Activated T-cell treated with anti-CD3 and anti-CD28 coated beads for 48 hours (primary cell): ENCODE measurements at regions not wholly inside any gene's neighbourhood (a gene's known extent, or its start where the extent isn't known, plus 50 kb on each side); places are given as distances from the start of the nearest gene placed in this dataset.
A peak's percentile ranks its signal among the peaks of the same experiment; 100 is the strongest.

Experiments used
- DNase-seq: peaks from one replicate; pipeline ENCODE4 v3.0.0-alpha.2; 2020; ENCODE audit warnings: low read depth

DNA sequence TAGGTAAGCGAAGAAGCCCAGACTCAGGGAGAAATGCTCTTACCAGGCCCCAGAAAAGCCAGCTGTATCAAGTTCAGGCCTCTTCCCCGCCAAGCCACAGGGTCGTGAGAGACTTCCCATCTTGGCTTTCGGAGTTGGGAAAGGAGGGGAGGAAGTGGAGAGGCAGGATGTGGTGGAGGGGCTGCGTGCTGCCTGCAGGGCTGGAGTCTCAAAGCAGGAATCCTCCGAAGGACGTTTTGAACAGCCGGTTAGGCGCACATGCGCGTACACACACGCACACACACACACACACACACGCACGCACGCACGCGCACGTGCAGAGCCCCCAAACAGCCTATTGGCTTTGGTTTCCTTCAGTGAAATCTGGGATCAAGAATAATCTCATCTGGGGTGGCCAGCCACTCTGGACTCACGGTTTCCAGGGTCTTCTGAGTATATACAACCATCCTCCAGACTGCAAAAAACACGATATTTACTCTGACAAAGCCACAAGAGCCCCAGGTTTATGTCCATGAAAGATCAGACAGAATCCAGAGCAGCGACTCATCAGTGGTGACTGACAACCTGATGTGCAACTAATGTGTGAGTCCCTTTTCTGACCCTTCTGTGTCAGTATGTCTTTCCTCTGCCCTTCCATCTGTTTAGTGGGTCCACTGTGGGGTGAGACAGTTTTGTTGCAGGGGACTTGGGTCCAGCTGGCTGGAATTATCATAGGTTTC is 115.0 kb upstream of the ZNF438 start:
- DNase-seq, result peak; percentile 21

DNA sequence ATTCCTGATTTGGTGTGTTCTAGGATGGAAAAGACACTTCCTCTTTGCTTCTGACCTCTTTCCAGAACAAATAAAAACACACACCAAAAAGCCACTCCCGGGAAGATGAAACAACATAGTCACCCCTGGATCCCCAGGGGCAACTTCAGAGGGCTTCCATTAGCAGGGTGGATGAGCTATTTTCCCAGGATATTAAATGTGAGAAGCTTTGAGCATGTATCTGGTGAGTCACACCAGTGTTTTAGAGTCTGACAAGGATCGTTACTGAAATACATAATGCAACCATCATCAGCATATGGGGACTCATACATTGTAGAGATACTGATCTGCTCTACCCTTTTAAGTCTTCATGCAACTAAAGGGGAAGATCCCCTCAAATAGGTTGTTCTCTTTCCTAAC is 115.5 kb upstream of the ZNF438 start:
- DNase-seq, result no peak

- no peak for DNase-seq
Measured at GRCh38 chr10:31148951-31149350, 117.3 kb upstream of the ZNF438 start.

DNA sequence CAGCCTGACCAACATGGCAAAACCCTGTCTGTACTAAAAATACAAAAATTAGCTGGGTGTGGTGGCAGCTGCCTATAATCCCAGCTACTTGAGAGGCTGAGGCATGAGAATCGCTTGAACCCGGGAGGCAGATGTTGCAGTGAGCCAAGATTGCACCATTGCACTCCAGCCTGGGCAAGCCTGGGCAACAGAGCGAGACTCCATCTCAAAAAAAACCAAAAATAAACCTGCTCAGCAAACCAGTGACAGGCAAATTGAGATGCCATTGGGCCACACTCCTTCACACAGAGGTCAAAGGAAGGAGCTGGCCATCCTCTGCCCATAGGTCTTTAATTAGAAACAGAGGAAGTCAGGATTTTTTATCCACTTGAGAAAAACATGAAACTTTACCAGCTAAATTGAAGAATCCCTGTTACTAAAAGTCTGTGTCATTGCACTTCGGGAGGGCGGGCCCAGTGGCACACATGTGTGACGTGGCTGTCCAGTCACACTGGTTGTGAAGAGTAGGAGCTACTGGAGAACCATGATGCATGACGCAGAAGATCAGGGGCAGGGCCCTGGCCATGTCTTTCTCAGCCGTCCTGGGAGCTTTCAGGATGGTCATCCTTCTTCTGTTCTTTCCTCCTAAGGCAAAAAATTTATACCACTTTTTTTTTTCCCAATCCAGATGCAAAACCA is 118.3 kb upstream of the ZNF438 start:
- DNase-seq, result no peak

DNA sequence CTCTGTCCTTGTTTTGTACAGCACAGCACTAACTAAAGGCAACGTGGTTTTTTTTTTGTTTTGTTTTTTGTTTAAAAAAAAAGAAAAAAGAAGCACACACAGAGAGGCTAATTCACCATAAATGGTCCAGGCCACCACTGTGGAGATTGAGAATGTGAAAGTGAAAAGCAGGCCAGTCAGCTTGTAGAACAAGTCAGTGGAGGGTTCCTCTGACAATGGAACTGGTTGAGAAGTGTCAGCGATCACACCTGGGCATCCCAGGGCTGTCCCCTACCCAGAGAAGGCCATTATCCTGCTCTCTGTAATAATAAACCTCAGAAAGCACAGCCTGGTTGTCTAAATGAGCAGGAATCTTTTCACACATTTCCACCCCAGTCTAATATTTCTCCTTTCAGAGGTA is 119.6 kb upstream of the ZNF438 start:
- DNase-seq, result no peak

GRCh38 chr10:31152421-31153135 is 120.9 kb upstream of the ZNF438 start:
- DNase-seq, result no peak

- DNase-seq, result no peak
Measured at GRCh38 chr10:31153161-31153560, 121.5 kb upstream of the ZNF438 start.

- no peak for DNase-seq
Measured at GRCh38 chr10:31153692-31154091, 122.0 kb upstream of the ZNF438 start.

GRCh38 chr10:31154996-31155395 is 123.3 kb upstream of the ZNF438 start:
- DNase-seq, result no peak

DNA sequence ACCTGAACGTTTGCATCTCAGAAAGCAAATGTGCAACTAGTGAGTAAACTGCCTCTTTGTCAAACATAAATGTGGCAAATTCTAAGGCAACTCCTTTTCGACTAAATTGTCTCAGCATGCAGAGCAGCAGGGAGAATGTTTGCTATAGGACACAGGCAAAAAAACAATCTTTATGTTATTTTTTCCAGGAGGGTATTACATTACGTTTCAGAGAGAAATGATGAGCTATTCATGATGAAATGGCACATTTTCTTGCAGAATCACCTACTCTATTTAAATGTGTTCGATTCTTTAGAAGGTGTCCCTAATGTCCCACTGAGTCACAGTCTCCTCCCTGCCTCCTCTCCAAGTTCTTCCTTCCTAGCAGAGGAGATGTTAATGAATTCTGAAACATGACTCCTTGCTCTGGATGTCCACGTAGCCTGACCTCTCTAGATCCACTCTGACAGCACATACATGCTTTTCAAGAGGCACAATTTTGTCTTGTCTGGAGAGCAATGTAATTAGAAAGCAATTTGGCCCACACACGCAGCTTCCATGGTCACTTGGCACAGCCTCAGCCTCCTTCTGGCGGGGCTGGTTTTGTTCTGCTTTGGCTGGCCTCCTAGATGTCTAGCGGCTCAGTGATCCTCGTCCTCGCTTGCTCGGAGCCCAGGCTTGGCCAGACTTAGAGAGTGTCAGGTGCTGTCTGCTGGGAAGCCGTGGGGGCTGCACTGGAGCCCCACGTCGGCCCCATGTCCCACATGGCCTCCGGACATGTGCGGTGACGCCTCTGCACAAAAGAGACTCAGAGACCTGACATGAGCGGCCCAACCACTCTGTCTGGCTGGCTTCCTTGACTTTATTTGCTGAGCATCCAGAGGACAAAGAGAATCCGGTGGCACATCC is 125.7 kb upstream of the ZNF438 start:
- no peak for DNase-seq

- DNase-seq, result no peak
Measured at GRCh38 chr10:31158011-31158658, 126.5 kb upstream of the ZNF438 start.

DNA sequence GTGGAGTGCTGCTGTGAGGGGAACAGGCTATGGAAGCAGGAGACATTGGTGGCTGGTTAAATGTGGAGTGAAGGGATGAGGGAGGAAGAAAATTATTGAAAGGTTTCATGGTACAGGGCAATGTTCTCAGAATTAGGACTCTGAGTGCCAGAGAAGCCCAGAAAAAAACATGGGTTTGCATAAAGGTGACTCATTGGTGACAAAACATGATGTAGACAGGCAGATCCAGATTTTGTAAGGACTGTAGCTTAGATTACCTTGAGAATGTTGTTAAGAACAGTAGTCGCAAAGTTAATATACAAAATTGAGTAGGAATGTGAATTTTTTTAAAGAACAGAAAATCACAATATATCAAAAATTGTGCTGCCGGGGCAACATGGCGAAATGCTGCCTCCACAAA is 134.9 kb upstream of the ZNF438 start:
- no peak for DNase-seq

DNA sequence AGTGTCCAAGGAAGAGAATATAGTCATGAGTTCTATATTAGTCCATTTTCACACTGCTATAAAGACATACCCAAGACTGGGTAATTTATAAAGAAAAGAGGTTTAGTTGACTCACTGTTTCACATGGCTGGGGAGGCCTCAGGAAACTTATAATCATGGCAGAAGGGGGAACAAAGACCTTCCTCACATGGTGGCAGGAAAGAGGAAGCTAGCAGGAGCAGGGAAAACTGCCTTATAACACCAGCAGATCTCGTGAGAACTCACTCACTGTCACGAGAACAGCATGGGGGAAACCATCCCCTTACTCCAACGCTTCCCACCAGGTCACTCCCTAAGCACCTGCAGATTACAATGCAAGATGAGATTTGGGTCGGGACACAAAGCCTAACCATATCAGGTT is 139.0 kb upstream of the ZNF438 start:
- DNase-seq, result no peak

DNA sequence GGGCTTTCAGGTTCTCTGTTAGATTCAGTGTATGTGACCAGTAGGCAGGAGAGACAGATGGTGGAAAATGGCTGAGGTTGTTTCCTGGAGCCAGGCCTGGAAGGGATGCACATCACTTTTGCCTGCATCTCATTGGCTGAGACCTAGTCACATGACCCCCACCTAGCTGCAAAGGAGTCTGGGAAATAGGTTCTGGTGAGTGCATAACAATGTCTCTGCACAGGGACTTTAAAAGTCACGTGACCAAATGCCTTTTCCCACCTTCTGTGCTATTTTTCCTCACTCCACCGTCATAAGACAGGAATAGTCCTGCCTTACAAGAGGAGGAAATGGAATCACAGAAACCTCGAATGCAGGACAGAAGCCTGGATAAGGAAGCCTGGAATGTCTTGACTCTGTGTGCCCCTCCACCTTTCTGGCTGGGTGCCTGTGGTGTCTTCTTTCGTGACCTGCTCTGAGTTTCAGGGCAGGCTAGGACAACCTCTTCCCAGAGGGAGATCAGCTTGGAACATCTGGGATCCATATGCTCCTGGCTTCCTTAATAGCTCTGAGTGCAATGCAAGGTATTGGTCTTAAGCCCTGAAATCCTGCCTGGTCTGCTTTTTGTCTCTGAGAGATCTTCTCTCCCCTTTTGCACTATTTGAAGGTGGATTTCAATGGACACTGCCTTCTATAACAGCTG is 139.9 kb upstream of the ZNF438 start:
- DNase-seq, result no peak

- DNase-seq, result no peak
Measured at GRCh38 chr10:31172925-31173324, 141.3 kb upstream of the ZNF438 start.

DNA sequence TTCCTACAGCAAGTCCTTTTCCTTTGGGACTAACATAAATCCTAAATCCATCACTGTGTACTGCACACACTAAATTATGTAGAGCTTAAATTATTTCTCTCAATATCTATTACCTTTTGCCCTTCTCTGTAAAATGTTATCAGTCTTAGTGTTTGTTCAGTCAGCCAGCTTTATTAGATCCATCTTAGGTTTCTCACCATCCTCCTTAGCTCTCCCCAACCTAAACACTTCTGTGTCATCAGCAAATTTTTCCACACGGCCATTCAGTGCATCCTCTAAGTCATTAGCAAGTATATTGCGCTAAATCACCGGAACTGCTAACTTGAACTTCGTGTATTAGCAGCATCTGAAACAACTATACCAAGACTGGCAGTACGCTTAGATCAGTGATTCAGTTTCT is 142.1 kb upstream of the ZNF438 start:
- DNase-seq, result no peak

- DNase-seq, result no peak
Measured at GRCh38 chr10:31179091-31179680, 139.8 kb upstream of the ZEB1 start.

GRCh38 chr10:31186225-31187000 is 132.6 kb upstream of the ZEB1 start:
- DNase-seq, result no peak

DNA sequence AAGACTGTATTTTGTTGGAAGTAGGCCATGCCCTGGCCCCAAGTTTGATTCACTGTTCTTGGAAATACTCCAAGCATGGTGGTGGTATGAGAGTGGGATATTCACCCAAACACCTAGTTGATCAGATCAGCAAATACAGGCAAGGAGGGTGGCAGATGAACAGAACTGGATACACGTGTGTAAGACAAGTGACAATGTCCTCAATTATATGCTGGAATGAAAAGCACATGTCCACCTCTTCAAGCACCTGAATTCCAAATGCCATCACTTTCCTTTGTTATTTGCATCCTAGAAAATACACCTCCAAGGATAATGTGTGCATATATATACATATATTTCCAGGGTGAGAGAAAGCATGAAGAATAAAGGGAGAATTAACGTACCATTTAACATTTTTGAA is 131.8 kb upstream of the ZEB1 start:
- no peak for DNase-seq

GRCh38 chr10:31187607-31188210 is 131.3 kb upstream of the ZEB1 start:
- no peak for DNase-seq
